GM12874 (cell line): ENCODE measurements at regions not wholly inside any gene's neighbourhood (a gene's known extent, or its start where the extent isn't known, plus 50 kb on each side); places are given as distances from the start of the nearest gene placed in this dataset.

Source experiments
- TF ChIP-seq, protein P1 (sequence below): IDR thresholded peaks from 2 replicates; pipeline ENCODE4 v1.5.1; 2011; ENCODE audit warnings: low read depth, mild to moderate bottlenecking, control low read depth, low read length, moderate library complexity; ENCODE audit not compliant: insufficient read depth

DNA sequence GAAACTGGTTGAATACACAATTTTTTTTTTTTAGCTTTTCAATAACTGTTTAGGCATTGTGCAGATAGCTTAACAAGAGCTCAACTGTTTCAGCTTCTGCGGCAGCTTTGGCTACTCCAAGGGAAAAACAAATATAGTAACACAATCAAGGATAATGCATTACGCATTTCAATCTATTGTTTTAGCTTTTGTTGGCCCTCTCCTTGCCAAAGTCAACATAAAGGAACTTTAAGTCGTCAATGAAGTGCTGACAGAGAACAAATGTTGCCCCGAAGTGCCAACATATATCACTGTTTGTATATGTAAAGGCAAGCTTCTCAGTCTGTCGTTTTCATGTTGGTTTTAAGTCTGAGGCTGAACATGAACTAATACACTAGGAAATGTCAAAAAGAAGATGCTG lies 1087.4 kb upstream of the FLRT2 start:
- TF ChIP-seq, protein P1, sequence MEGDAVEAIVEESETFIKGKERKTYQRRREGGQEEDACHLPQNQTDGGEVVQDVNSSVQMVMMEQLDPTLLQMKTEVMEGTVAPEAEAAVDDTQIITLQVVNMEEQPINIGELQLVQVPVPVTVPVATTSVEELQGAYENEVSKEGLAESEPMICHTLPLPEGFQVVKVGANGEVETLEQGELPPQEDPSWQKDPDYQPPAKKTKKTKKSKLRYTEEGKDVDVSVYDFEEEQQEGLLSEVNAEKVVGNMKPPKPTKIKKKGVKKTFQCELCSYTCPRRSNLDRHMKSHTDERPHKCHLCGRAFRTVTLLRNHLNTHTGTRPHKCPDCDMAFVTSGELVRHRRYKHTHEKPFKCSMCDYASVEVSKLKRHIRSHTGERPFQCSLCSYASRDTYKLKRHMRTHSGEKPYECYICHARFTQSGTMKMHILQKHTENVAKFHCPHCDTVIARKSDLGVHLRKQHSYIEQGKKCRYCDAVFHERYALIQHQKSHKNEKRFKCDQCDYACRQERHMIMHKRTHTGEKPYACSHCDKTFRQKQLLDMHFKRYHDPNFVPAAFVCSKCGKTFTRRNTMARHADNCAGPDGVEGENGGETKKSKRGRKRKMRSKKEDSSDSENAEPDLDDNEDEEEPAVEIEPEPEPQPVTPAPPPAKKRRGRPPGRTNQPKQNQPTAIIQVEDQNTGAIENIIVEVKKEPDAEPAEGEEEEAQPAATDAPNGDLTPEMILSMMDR: no peak

DNA sequence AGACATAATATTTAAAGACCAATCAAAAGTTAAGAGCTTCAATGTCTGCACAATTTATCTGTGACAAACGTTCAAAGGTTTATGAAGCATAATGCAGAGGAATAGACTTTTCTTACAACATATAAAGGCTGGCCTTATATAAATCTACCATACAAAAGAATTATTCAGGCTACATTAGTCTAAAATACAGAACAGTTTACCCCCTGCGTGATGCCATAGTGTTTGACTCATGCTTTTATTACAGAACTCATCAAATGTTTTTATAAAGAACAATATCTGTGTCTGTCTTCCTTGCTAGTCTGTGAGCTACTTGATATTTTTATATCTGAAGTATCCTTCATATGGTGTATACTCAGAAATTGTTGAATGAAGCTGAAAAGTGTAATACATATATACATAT lies 1084.5 kb upstream of the FLRT2 start:
- TF ChIP-seq, protein P1: no peak

DNA sequence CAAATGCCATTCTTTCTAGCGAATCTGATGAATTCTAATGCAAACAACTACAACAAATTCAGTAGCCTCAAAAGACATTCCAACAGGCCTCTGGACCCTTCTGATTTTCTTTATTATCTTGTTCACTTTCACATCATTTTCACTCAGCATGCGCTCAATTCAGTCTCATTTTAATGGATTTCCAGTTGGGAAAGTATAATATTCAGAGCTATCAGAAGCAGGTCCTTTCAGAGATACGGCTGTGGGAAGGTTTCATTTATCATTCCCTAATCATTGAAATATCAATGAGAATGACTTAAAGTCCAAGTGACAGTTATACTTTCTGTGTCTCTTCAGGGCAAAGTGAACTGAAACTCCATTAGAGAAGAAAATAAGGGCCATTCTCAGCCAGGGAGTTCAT lies 1083.7 kb upstream of the FLRT2 start:
- TF ChIP-seq, protein P1: no peak

DNA sequence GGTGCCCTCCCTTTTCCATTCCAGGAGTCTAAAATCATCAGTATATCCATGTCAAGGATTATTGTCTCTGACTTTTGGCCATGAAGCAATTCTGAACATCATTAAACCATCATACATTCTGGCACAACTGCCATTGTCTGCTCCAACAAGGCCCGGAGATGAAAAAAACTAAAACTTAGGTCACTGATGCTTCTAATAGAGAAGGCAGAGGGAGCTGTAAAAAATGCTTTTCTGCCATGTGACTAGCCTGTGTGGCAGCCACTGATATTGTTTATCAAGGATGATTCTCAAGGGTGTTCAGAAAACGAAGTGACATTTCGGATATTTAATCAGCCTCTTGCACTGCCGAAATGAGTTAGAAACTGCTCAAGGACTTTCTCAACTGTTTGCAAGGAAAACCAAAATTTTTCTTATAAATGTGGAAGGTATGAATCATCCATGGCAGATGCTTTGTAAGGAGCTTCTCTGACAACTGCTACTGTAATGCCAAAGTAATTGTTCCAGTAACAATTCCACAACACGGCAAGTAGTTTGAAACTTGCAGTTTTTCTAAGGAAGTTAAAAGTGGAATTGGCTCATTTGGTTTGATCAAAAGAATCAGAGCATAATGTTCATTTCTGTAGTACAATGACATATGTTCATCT lies 1076.5 kb upstream of the FLRT2 start:
- TF ChIP-seq, protein P1: no peak

DNA sequence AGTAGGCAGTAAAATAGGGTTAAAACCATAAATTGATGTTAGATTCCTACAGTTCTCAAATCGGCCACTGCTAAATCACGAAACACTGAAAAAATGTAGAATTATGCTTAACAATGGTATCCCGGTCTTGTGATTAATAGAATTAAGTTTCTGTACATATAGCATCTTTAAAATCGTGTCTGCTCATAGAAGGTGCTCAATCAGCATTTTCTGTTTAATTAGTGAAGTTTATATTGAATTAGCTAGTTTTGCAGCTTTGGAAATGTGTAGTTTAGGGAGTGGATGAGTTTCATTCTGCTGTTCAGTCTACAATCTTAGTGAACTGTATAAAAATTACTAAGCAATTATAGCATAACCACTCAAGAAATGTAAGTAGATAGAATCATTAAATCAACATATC lies 1075.8 kb upstream of the FLRT2 start:
- TF ChIP-seq, protein P1: no peak

- TF ChIP-seq, protein P1: no peak
These were observed 1073.0 kb upstream of the FLRT2 start for GRCh38 chr14:84456946-84457345.

- TF ChIP-seq, protein P1: no peak
These were observed 1071.1 kb upstream of the FLRT2 start for GRCh38 chr14:84458881-84459280.
